Astrocyte (in vitro differentiated cells and primary cell): ENCODE measurements at regions not wholly inside any gene's neighbourhood (a gene's known extent, or its start where the extent isn't known, plus 50 kb on each side); places are given as distances from the start of the nearest gene placed in this dataset.

Experiments used
- DNase-seq: peaks from one replicate; pipeline ENCODE4 v3.0.0-alpha.2; 2010; ENCODE audit warnings: low read depth
- FAIRE-seq: peaks from 2 replicates; lab custom pipeline; 2011; peaks lifted over from hg19 to GRCh38; lab: Jason Lieb, UNC
- H2AFZ ChIP-seq: 2 replicates; pipeline ENCODE4 v1.6.0; 2012; ENCODE audit warnings: low read depth, low read length, inconsistent platforms
- H3K27ac ChIP-seq: 2 replicates; pipeline ENCODE4 v1.5.1; 2011; ENCODE audit warnings: low read depth, low read length, inconsistent platforms
- H3K27me3 ChIP-seq: 2 replicates; pipeline ENCODE4 v1.6.0; 2011; ENCODE audit warnings: low read length, inconsistent platforms; ENCODE audit not compliant: insufficient read depth
- H3K36me3 ChIP-seq: 2 replicates; pipeline ENCODE4 v1.5.1; 2011; ENCODE audit warnings: low read length, inconsistent platforms; ENCODE audit not compliant: insufficient read depth
- H3K4me1 ChIP-seq: 2 replicates; pipeline ENCODE4 v1.5.1; 2011; ENCODE audit warnings: low read length, inconsistent platforms; ENCODE audit not compliant: insufficient read depth
- H3K4me2 ChIP-seq: 2 replicates; pipeline ENCODE4 v1.6.0; 2012; ENCODE audit warnings: low read length, inconsistent platforms
- H3K4me3 ChIP-seq: 2 replicates; pipeline ENCODE4 v1.5.1; 2011; ENCODE audit warnings: low read depth, mild to moderate bottlenecking, low read length, inconsistent platforms; ENCODE audit not compliant: insufficient read depth
- H3K79me2 ChIP-seq: 2 replicates; pipeline ENCODE4 v1.6.0; 2012; ENCODE audit warnings: mild to moderate bottlenecking, low read length, inconsistent platforms; ENCODE audit not compliant: insufficient read depth
- H3K9ac ChIP-seq: 2 replicates; pipeline ENCODE4 v1.6.0; 2012; ENCODE audit warnings: mild to moderate bottlenecking, low read length, inconsistent platforms
- H3K9me3 ChIP-seq: 2 replicates; pipeline ENCODE4 v1.5.1; 2012; ENCODE audit warnings: low read depth, mild to moderate bottlenecking, low read length, inconsistent platforms; ENCODE audit not compliant: insufficient read depth
- H4K20me1 ChIP-seq: 2 replicates; pipeline ENCODE4 v1.6.0; 2012; ENCODE audit warnings: low read length, inconsistent platforms; ENCODE audit not compliant: insufficient read depth
- H3K27ac Mint-ChIP-seq: one replicate; pipeline ENCODE4 v1.8.0; 2021; ENCODE audit warnings: mild to moderate bottlenecking, mixed read lengths; ENCODE audit not compliant: unreplicated experiment
- H3K27me3 Mint-ChIP-seq: one replicate; pipeline ENCODE4 v1.8.0; 2021; ENCODE audit warnings: low read depth, mixed read lengths; ENCODE audit not compliant: unreplicated experiment
- H3K36me3 Mint-ChIP-seq: one replicate; pipeline ENCODE4 v1.8.0; 2021; ENCODE audit warnings: low read depth, mixed read lengths; ENCODE audit not compliant: unreplicated experiment
- H3K4me1 Mint-ChIP-seq: one replicate; pipeline ENCODE4 v1.8.0; 2021; ENCODE audit warnings: low read depth, mixed read lengths; ENCODE audit not compliant: unreplicated experiment
- H3K4me3 Mint-ChIP-seq: one replicate; pipeline ENCODE4 v1.8.0; 2021; ENCODE audit warnings: mild to moderate bottlenecking, moderate library complexity, mixed read lengths; ENCODE audit not compliant: unreplicated experiment
- H3K9me3 Mint-ChIP-seq: one replicate; pipeline ENCODE4 v1.8.0; 2021; ENCODE audit warnings: mild to moderate bottlenecking, mixed read lengths; ENCODE audit not compliant: unreplicated experiment
- CTCF ChIP-seq: IDR thresholded peaks from 2 replicates; pipeline ENCODE4 v1.5.1; 2011; ENCODE audit warnings: low read depth, mild to moderate bottlenecking, inconsistent platforms, low read length, moderate library complexity; ENCODE audit not compliant: insufficient read depth
- EZH2 ChIP-seq: IDR thresholded peaks from 2 replicates; pipeline ENCODE4 v1.6.1; 2012; ENCODE audit warnings: mild to moderate bottlenecking, low read length, inconsistent platforms; ENCODE audit not compliant: insufficient read depth

GRCh38 chr2:237221443-237221842 is 135.8 kb downstream of the COPS8 start:
- no peaks in the 10 kb centered on the region for H3K9me3 ChIP-seq
- H2AFZ ChIP-seq = no peak overlapping the region
- H3K27me3 Mint-ChIP-seq = no peaks in the 10 kb centered on the region
- FAIRE-seq (no peak), DNase-seq (no peak)
- no peaks in the 10 kb centered on the region for H3K27me3 ChIP-seq
- peak overlapping the region; percentile 99 for H3K27ac ChIP-seq
- TF ChIP-seq CTCF (no peak), EZH2 (no peak)
- H3K36me3 Mint-ChIP-seq = no peaks in the 10 kb centered on the region
- no peaks in the 10 kb centered on the region for H3K79me2 ChIP-seq
- no peak overlapping the region for H3K4me3 Mint-ChIP-seq
- H3K27ac Mint-ChIP-seq = no peak overlapping the region
- H3K36me3 ChIP-seq = no peaks in the 10 kb centered on the region
- no peaks in the 10 kb centered on the region for H4K20me1 ChIP-seq
- peak overlapping the region; percentile 68 for H3K4me2 ChIP-seq
- H3K9ac ChIP-seq = peak overlapping the region; percentile 75
- H3K4me3 ChIP-seq = no peak overlapping the region
- H3K9me3 Mint-ChIP-seq = no peaks in the 10 kb centered on the region
- peaks cover 44% of the 10 kb centered on the region for H3K4me1 Mint-ChIP-seq
- peaks cover 40% of the 10 kb centered on the region for H3K4me1 ChIP-seq

- no peaks in the 10 kb centered on the region for H3K27me3 Mint-ChIP-seq
- no peak overlapping the region for H2AFZ ChIP-seq
- TF ChIP-seq CTCF (no peak), EZH2 (no peak)
- no peak overlapping the region for H3K4me3 Mint-ChIP-seq
- H3K4me3 ChIP-seq = peak overlapping the region; percentile 1
- peak overlapping the region; percentile 99 for H3K27ac ChIP-seq
- H3K4me1 Mint-ChIP-seq = peaks cover 48% of the 10 kb centered on the region
- H3K4me2 ChIP-seq = peak overlapping the region; percentile 68
- H3K36me3 ChIP-seq = no peaks in the 10 kb centered on the region
- no peaks in the 10 kb centered on the region for H3K9me3 Mint-ChIP-seq
- H3K27ac Mint-ChIP-seq = no peak overlapping the region
- peak overlapping the region; percentile 75 for H3K9ac ChIP-seq
- H3K4me1 ChIP-seq = peaks cover 44% of the 10 kb centered on the region
- no peaks in the 10 kb centered on the region for H3K79me2 ChIP-seq
- DNase-seq (peak; percentile 98), FAIRE-seq (peak; percentile 96)
- no peaks in the 10 kb centered on the region for H4K20me1 ChIP-seq
- H3K36me3 Mint-ChIP-seq = no peaks in the 10 kb centered on the region
- H3K9me3 ChIP-seq = no peaks in the 10 kb centered on the region
- no peaks in the 10 kb centered on the region for H3K27me3 ChIP-seq
These were observed 136.5 kb downstream of the COPS8 start for GRCh38 chr2:237222178-237222577.

- Histone ChIP-seq H2AFZ (no peak overlapping the region), H4K20me1 (no peaks in the 10 kb centered on the region), H3K27ac (peak overlapping the region; percentile 99), H3K9ac (peak overlapping the region; percentile 75), H3K79me2 (no peaks in the 10 kb centered on the region), H3K4me1 (peaks cover 48% of the 10 kb centered on the region), H3K9me3 (no peaks in the 10 kb centered on the region), H3K4me3 (peak overlapping the region; percentile 1), H3K27me3 (no peaks in the 10 kb centered on the region), H3K4me2 (peak overlapping the region; percentile 68), H3K36me3 (no peaks in the 10 kb centered on the region)
- peak overlapping the region; percentile 66 for H3K27ac Mint-ChIP-seq
- H3K9me3 Mint-ChIP-seq = no peaks in the 10 kb centered on the region
- DNase-seq = no peak
- peaks cover 50% of the 10 kb centered on the region for H3K4me1 Mint-ChIP-seq
- H3K4me3 Mint-ChIP-seq = no peak overlapping the region
- no peaks in the 10 kb centered on the region for H3K27me3 Mint-ChIP-seq
- FAIRE-seq = peak; percentile 54
- no peak for TF ChIP-seq CTCF
- no peak for TF ChIP-seq EZH2
- H3K36me3 Mint-ChIP-seq = no peaks in the 10 kb centered on the region
These were observed 136.9 kb downstream of the COPS8 start for GRCh38 chr2:237222601-237223041.
